HCT116 (cell line): ENCODE measurements at regions not wholly inside any gene's neighbourhood (a gene's known extent, or its start where the extent isn't known, plus 50 kb on each side); places are given as distances from the start of the nearest gene placed in this dataset.

ENCODE experiments used
- ATAC-seq: fragments of 200-7000 bp; cut with Tn5 transposase; 2 replicates; pipeline ENCODE4 v1.9.1; 2020; ENCODE audit warnings: mild to moderate bottlenecking, moderate library complexity
- BruUV-seq: library from RNA; stranded (reverse); fragments of 400-500 nt; replicated peaks from 2 replicates; lab custom pipeline; 2021; lab: Mats Ljungman, UMichigan
- CTCF ChIA-PET: fragments of 300-600 bp; sonication (Branson Sonifier 250); formaldehyde crosslinking; loops from one replicate; lab custom pipeline; 2021; ENCODE audit warnings: antibody characterized with exemption; lab: Charles Lee
- POLR2A ChIA-PET: fragments of 300-600, 350-600 bp; sonication (Branson Sonifier 250); formaldehyde crosslinking; loops from one replicate; lab custom pipeline; 2021; ENCODE audit warnings: antibody characterized with exemption; lab: Charles Lee
- RAD21 ChIA-PET, 2 experiments: fragments of 300-600 bp; sonication (Branson Sonifier 250); formaldehyde crosslinking; loops; one replicate each; lab custom pipeline; 2023; ENCODE audit warnings: low total read pairs in 2 of 2; ENCODE audit not compliant: uncharacterized antibody in 2 of 2, unreplicated experiment in 2 of 2, low non-redundant PET in 1 of 2; lab: Charles Lee
- DNase-seq: peaks from one replicate; pipeline ENCODE4 v3.0.0-alpha.2; 2010; ENCODE audit warnings: low read depth, low spot score
- H2AFZ ChIP-seq: fragments of 200-600 bp; shearing (Covaris generic), sonication (generic); 2 replicates; pipeline ENCODE4 v1.6.1; 2017; ENCODE audit warnings: low read depth, mixed run types, mixed read lengths, antibody characterized with exemption, low read length; ENCODE audit not compliant: poor library complexity, severe bottlenecking
- H3K27ac ChIP-seq: 2 replicates; pipeline ENCODE4 v1.5.1; 2012; ENCODE audit warnings: low read depth, low read length
- H3K27me3 ChIP-seq: fragments of 200-600 bp; sonication (generic); 2 replicates; pipeline ENCODE4 v1.6.1; 2016; ENCODE audit warnings: mixed run types, low read length, mixed read lengths; ENCODE audit not compliant: insufficient read depth
- H3K36me3 ChIP-seq, 2 experiments: fragments of 200-500 bp in 1 of 2; fragments of 200-600 bp in 1 of 2; sonication (Bioruptor generic) in 1 of 2; sonication (generic) in 1 of 2; 2 replicates each; pipeline versions ENCODE4 v1.5.1 to v1.6.1; 2014 to 2016; ENCODE audit warnings: low read length in 2 of 2, inconsistent platforms in 1 of 2, mixed read lengths in 1 of 2, mixed run types in 1 of 2; ENCODE audit not compliant: insufficient read depth in 2 of 2, control insufficient read depth in 1 of 2
- H3K4me1 ChIP-seq, 2 experiments: fragments of 200-600 bp in 1 of 2; sonication (generic) in 1 of 2; 2 replicates each; pipeline versions ENCODE4 v1.5.1 to v1.6.1; 2012 to 2017; ENCODE audit warnings: low read length in 2 of 2, inconsistent platforms in 1 of 2, mild to moderate bottlenecking in 1 of 2, mixed read lengths in 1 of 2, mixed run types in 1 of 2, moderate library complexity in 1 of 2; ENCODE audit not compliant: insufficient read depth in 2 of 2, control insufficient read depth in 1 of 2
- H3K4me2 ChIP-seq: fragments of 200-600 bp; sonication (generic); 2 replicates; pipeline ENCODE4 v1.6.1; 2017; ENCODE audit warnings: mixed run types, low read length, mixed read lengths
- H3K4me3 ChIP-seq, 2 experiments: fragments of 200-600 bp in 1 of 2; sonication (generic) in 1 of 2; replicated peaks in 1 of 2; 2 replicates each; pipeline ENCODE4 v1.5.1; 2011 to 2016; ENCODE audit warnings: low read length in 2 of 2, control low read depth in 1 of 2, low read depth in 1 of 2, mild to moderate bottlenecking in 1 of 2, mixed read lengths in 1 of 2, mixed run types in 1 of 2
- H3K79me2 ChIP-seq: fragments of 200-600 bp; sonication (generic); 2 replicates; pipeline ENCODE4 v1.6.1; 2017; ENCODE audit warnings: mild to moderate bottlenecking, mixed run types, low read length, moderate library complexity, mixed read lengths; ENCODE audit not compliant: insufficient read depth
- H3K9ac ChIP-seq: fragments of 200-600 bp; sonication (generic); 2 replicates; pipeline ENCODE4 v1.6.1; 2016; ENCODE audit warnings: low read length, mixed read lengths
- H3K9me2 ChIP-seq: fragments of 200-600 bp; sonication (generic), shearing (Covaris generic); 2 replicates; pipeline ENCODE4 v1.6.1; 2017; ENCODE audit warnings: mixed run types, mild to moderate bottlenecking, moderate library complexity; ENCODE audit not compliant: insufficient read depth
- H3K9me3 ChIP-seq, 2 experiments: fragments of 200-500 bp in 1 of 2; fragments of 200-600 bp in 1 of 2; sonication (Bioruptor generic) in 1 of 2; sonication (generic) in 1 of 2; 2 replicates each; pipeline ENCODE4 v1.6.1; 2014 to 2017; ENCODE audit warnings: low read length in 2 of 2, mixed read lengths in 2 of 2, inconsistent platforms in 1 of 2, low read depth in 1 of 2, mild to moderate bottlenecking in 1 of 2, mixed run types in 1 of 2, moderate library complexity in 1 of 2; ENCODE audit not compliant: control insufficient read depth in 1 of 2, insufficient read depth in 1 of 2
- H4K20me1 ChIP-seq: fragments of 200-600 bp; sonication (generic), shearing (Covaris generic); 2 replicates; pipeline ENCODE4 v1.6.1; 2017; ENCODE audit warnings: mixed run types, mild to moderate bottlenecking, moderate library complexity; ENCODE audit not compliant: insufficient read depth
- ATF3 ChIP-seq: IDR thresholded peaks from 2 replicates; pipeline ENCODE4 v1.6.1; 2012
- CBX3 ChIP-seq: IDR thresholded peaks from 2 replicates; pipeline ENCODE4 v1.6.1; 2012; ENCODE audit warnings: low read depth
- CTCF ChIP-seq, 3 experiments: fragments of 200-600 bp in 1 of 3; sonication (generic) in 1 of 3; IDR thresholded peaks in 2 of 3; conservative IDR thresholded peaks in 1 of 3; 2 replicates each; pipeline ENCODE4 v1.5.1; 2012 to 2017; ENCODE audit warnings: low read depth in 2 of 3, low read length in 2 of 3, antibody characterized with exemption in 1 of 3, borderline replicate concordance in 1 of 3, control low read depth in 1 of 3, mild to moderate bottlenecking in 1 of 3, mixed read lengths in 1 of 3, mixed run types in 1 of 3, moderate library complexity in 1 of 3; ENCODE audit not compliant: insufficient read depth in 1 of 3
- EGR1 ChIP-seq: IDR thresholded peaks from 2 replicates; pipeline ENCODE4 v1.6.1; 2012; ENCODE audit warnings: low read depth
- ELF1 ChIP-seq: IDR thresholded peaks from 2 replicates; pipeline ENCODE4 v1.6.1; 2012; ENCODE audit warnings: low read depth, borderline replicate concordance
- EZH2phosphoT487 ChIP-seq: fragments of 200-600 bp; IDR thresholded peaks from 2 replicates; pipeline ENCODE4 v1.6.1; 2018; ENCODE audit warnings: antibody characterized with exemption, borderline replicate concordance
- FOSL1 ChIP-seq: IDR thresholded peaks from 2 replicates; pipeline ENCODE4 v1.6.1; 2012; ENCODE audit warnings: low read depth
- JUND ChIP-seq: IDR thresholded peaks from 2 replicates; pipeline ENCODE4 v1.6.1; 2012
- MAX ChIP-seq: IDR thresholded peaks from 2 replicates; pipeline ENCODE4 v1.6.1; 2012
- POLR2A ChIP-seq: IDR thresholded peaks from 2 replicates; pipeline ENCODE4 v1.7.0; 2011; ENCODE audit warnings: borderline replicate concordance; ENCODE audit not compliant: insufficient read depth, insufficient read length; ENCODE audit errors: extremely low read depth
- POLR2AphosphoS5 ChIP-seq: IDR thresholded peaks from 2 replicates; pipeline ENCODE4 v1.6.1; 2011; ENCODE audit warnings: mild to moderate bottlenecking, low read depth, low read length, moderate library complexity
- RAD21 ChIP-seq: IDR thresholded peaks from 2 replicates; pipeline ENCODE4 v1.6.1; 2012; ENCODE audit warnings: low read depth, mild to moderate bottlenecking
- SIN3A ChIP-seq: IDR thresholded peaks from 2 replicates; pipeline ENCODE4 v1.6.1; 2012; ENCODE audit warnings: low read depth
- SP1 ChIP-seq: IDR thresholded peaks from 2 replicates; pipeline ENCODE4 v1.6.1; 2012; ENCODE audit warnings: low read depth
- SRF ChIP-seq: IDR thresholded peaks from 2 replicates; pipeline ENCODE4 v1.6.1; 2012; ENCODE audit warnings: low read depth
- TCF7L2 ChIP-seq: IDR thresholded peaks from 2 replicates; pipeline ENCODE4 v1.7.0; 2011; ENCODE audit warnings: borderline replicate concordance, inconsistent platforms; ENCODE audit not compliant: insufficient read depth, insufficient read length; ENCODE audit errors: extremely low read depth
- ZBTB33 ChIP-seq: IDR thresholded peaks from 2 replicates; pipeline ENCODE4 v1.6.1; 2011; ENCODE audit warnings: mild to moderate bottlenecking, low read length, moderate library complexity; ENCODE audit not compliant: insufficient replicate concordance; ENCODE audit errors: extremely low read depth
- ZFX ChIP-seq: fragments of 450-650 bp; IDR thresholded peaks from 2 replicates; pipeline ENCODE4 v1.6.1; 2017
- ZNF274 ChIP-seq: fragments of 200-500 bp; sonication (Bioruptor generic); IDR thresholded peaks from 2 replicates; pipeline ENCODE4 v1.6.1; 2014; ENCODE audit warnings: mild to moderate bottlenecking, low read depth, low read length, inconsistent platforms
- intact Hi-C: fragments of 100-400 bp; cut with micrococcal nuclease; formaldehyde crosslinking; loops from 2 replicates; pipeline ENCODE4 v1.10.0; 2022

GRCh38 chr4:187191676-187192075 is 468.0 kb upstream of the FAT1 start:
- Histone ChIP-seq H3K9me3 (no peaks in the 10 kb centered on the region), H3K79me2 (no peaks in the 10 kb centered on the region), H3K9me2 (no peaks in the 10 kb centered on the region), H3K4me2 (no peak overlapping the region), H3K27me3 (no peaks in the 10 kb centered on the region), H2AFZ (no peak overlapping the region), H3K27ac (no peak overlapping the region), H3K9ac (no peak overlapping the region), H3K36me3 (no peaks in the 10 kb centered on the region), H3K4me3 (no peak overlapping the region), H4K20me1 (no peaks in the 10 kb centered on the region), H3K4me1 (no peaks in the 10 kb centered on the region)
- DNase-seq: no peak
- no TSS peak for BruUV-seq
- CTCF ChIA-PET: no interaction called here
- POLR2A ChIA-PET: no interaction called here
- no peak for ATAC-seq
- RAD21 ChIA-PET: no interaction called here
- TF ChIP-seq ATF3 (no peak), ZBTB33 (no peak)
- intact Hi-C loops: no loop called here

GRCh38 chr4:187192266-187192665 is 468.6 kb upstream of the FAT1 start:
- no peaks in the 10 kb centered on the region for H4K20me1 ChIP-seq
- H3K4me1 ChIP-seq: no peaks in the 10 kb centered on the region
- H3K79me2 ChIP-seq: no peaks in the 10 kb centered on the region
- H3K4me3 ChIP-seq: no peak overlapping the region
- no peak overlapping the region for H2AFZ ChIP-seq
- H3K4me2 ChIP-seq: no peak overlapping the region
- no peaks in the 10 kb centered on the region for H3K27me3 ChIP-seq
- H3K9me2 ChIP-seq: no peaks in the 10 kb centered on the region
- no peak for TF ChIP-seq SP1
- TF ChIP-seq POLR2A: no peak
- no peak for TF ChIP-seq RAD21
- TF ChIP-seq ZNF274: no peak
- TF ChIP-seq POLR2AphosphoS5: no peak
- no peak for TF ChIP-seq JUND
- no peak for TF ChIP-seq CTCF (IDR thresholded peaks at IDR 0.05 in 2 of 3, conservative IDR thresholded peaks at IDR 0.05 in 1 of 3; ENCODE audit: borderline replicate concordance in 1 of 3, insufficient read depth in 1 of 3, low read depth in 2 of 3, low read length in 2 of 3)
- TF ChIP-seq SIN3A: no peak
- TF ChIP-seq TCF7L2: no peak
- no peak for TF ChIP-seq FOSL1
- no peak for TF ChIP-seq MAX
- TF ChIP-seq EZH2phosphoT487: no peak
- no peak for TF ChIP-seq ZFX
- TF ChIP-seq ATF3: no peak
- no peak for TF ChIP-seq ELF1
- TF ChIP-seq CBX3: no peak
- no peak for TF ChIP-seq SRF
- TF ChIP-seq EGR1: no peak
- ChIA-PET RAD21 (no interaction called here), CTCF (no interaction called here), POLR2A (no interaction called here)
- no peaks in the 10 kb centered on the region for H3K36me3 ChIP-seq
- ATAC-seq (no peak), DNase-seq (no peak)
- no peak overlapping the region for H3K27ac ChIP-seq
- intact Hi-C loops: no loop called here
- H3K9ac ChIP-seq: no peak overlapping the region
- BruUV-seq: no TSS peak
- H3K9me3 ChIP-seq: no peaks in the 10 kb centered on the region
